WI38 (cell line): ENCODE measurements at regions not wholly inside any gene's neighbourhood (a gene's known extent, or its start where the extent isn't known, plus 50 kb on each side); places are given as distances from the start of the nearest gene placed in this dataset.

ENCODE experiments used
- H3K4me3 ChIP-seq: 2 replicates; pipeline ENCODE4 v1.5.1; 2011; ENCODE audit warnings: low read depth, mild to moderate bottlenecking, control low read depth, low read length
- CTCF ChIP-seq: IDR thresholded peaks from 2 replicates; pipeline ENCODE4 v1.5.1; 2012; ENCODE audit warnings: low read depth, mild to moderate bottlenecking, control low read depth, low read length

- no peak for TF ChIP-seq CTCF
- H3K4me3 ChIP-seq: no peak overlapping the region
These were observed 66.4 kb upstream of the MMADHC start for GRCh38 chr2:149653831-149654445.

- TF ChIP-seq CTCF: no peak
- H3K4me3 ChIP-seq: no peak overlapping the region
These were observed 65.4 kb upstream of the MMADHC start for GRCh38 chr2:149652926-149653325.

- TF ChIP-seq CTCF: no peak
These were observed 65.0 kb upstream of the MMADHC start for GRCh38 chr2:149652526-149652925.

GRCh38 chr2:149651229-149651628 lies 63.7 kb upstream of the MMADHC start:
- TF ChIP-seq CTCF: no peak
- no peak overlapping the region for H3K4me3 ChIP-seq

More at GRCh38 chr2:149652526-149652925, 65.0 kb upstream of the MMADHC start:
- H3K4me3 ChIP-seq: no peak overlapping the region

GRCh38 chr2:149650006-149650405 lies 62.4 kb upstream of the MMADHC start:
- TF ChIP-seq CTCF: no peak
- H3K4me3 ChIP-seq: no peak overlapping the region

GRCh38 chr2:149648282-149649030 lies 60.9 kb upstream of the MMADHC start:
- no peak overlapping the region for H3K4me3 ChIP-seq
- no peak for TF ChIP-seq CTCF

GRCh38 chr2:149645391-149645790 lies 57.8 kb upstream of the MMADHC start:
- TF ChIP-seq CTCF: peak; percentile 27; the same call in 1 of the 2 replicates
- H3K4me3 ChIP-seq: no peak overlapping the region
